ENCODE measurements at regions not wholly inside any gene's neighbourhood (a gene's known extent, or its start where the extent isn't known, plus 50 kb on each side); places are given as distances from the start of the nearest gene placed in this dataset.

- in situ Hi-C loops (cut with HindIII; ENCODE audit: low sequenced_read_pairs) = no loop called here
These were observed 762.9 kb downstream of the LTN1 start for GRCh38 chr21:28229814-28230213.

- in situ Hi-C loops (cut with HindIII; ENCODE audit: low sequenced_read_pairs) = no loop called here
These were observed 764.1 kb downstream of the LTN1 start for GRCh38 chr21:28228636-28228995.

DNA sequence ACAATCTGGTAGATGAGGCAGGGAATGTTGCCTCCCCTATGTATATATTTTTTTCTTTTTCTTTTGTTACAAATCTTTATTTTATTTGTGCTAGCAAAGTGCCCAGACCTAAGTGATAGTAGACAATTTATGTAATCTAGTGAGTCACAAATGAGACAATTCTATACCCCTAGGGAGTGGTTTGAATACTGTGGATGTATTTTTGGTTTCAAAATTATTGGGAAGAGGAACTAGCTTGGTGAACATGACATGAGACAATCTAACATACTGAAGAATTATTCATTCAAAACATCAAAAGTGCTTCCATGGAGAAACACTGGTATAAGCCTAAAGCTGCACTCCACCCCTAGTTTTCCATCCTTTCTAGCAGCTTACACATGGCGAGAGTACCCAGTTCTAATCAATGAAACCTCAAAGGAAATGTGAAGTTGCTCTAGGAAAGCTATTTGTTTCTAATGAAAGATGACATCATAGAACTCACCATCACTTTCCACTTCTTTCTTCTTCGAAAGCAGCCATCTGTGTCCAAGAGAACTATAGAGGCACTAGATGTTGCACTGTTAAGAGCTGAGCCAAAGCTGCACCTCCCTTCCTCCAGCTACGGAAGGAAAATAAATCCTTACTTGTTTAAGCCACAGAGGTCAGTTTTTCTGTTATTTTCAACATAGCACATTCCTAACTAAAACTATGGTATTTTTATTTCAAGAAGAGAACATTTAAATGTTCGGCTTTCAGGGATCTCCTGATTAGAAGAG lies 764.6 kb downstream of the LTN1 start:
- in situ Hi-C loops (cut with HindIII; ENCODE audit: low sequenced_read_pairs) = no loop called here

- in situ Hi-C loops (cut with HindIII; ENCODE audit: low sequenced_read_pairs) = no loop called here
These were observed 766.1 kb downstream of the LTN1 start for GRCh38 chr21:28226563-28226962.

DNA sequence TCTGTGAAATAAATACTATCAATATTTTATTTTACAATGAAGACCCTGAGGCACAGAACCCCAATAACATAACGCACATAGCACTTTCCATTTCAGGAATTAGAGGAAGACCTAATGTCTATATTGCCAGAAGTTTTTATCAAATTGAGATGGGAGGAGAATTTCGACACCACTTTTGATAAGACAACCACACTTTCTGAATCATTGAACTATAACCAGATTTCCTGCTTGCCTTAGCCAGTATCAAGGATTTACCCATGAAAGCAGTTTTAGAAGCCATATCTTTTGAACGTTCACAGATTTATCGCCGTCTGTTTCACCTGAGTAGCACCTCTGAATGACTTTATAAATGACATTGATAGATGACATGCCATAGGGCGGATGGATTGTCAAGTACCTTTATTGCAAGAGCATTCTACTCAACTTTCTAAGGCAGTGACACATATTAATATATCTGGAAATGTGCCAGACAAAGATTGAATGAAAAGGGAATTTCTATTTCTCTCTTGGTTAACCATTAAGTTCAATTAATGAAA lies 768.4 kb downstream of the LTN1 start:
- in situ Hi-C loops (cut with HindIII; ENCODE audit: low sequenced_read_pairs) = no loop called here

- in situ Hi-C loops (cut with HindIII; ENCODE audit: low sequenced_read_pairs) = no loop called here
These were observed 770.7 kb downstream of the LTN1 start for GRCh38 chr21:28221984-28222383.

DNA sequence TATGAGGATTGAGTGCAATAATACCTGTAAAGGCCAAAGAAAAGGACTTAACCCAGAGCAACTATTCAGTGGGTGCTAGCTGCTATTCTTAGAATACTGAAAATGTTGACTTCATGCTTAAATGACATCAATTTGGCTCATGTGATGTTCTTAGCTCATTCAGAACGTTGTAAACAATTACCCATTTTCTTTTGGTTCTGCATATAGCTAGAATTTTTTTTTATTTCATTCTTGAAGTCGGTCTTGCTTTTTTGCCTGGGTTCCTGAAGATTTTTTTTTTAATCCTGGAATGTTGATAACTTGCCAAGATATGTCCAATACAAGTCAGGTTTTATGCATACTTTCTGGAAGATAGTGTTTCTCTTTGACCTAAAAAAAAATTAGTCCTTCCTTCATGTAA lies 772.0 kb downstream of the LTN1 start:
- in situ Hi-C loops (cut with HindIII; ENCODE audit: low sequenced_read_pairs) = no loop called here

GRCh38 chr21:28216976-28217523 lies 775.6 kb downstream of the LTN1 start:
- in situ Hi-C loops (cut with HindIII; ENCODE audit: low sequenced_read_pairs) = no loop called here

DNA sequence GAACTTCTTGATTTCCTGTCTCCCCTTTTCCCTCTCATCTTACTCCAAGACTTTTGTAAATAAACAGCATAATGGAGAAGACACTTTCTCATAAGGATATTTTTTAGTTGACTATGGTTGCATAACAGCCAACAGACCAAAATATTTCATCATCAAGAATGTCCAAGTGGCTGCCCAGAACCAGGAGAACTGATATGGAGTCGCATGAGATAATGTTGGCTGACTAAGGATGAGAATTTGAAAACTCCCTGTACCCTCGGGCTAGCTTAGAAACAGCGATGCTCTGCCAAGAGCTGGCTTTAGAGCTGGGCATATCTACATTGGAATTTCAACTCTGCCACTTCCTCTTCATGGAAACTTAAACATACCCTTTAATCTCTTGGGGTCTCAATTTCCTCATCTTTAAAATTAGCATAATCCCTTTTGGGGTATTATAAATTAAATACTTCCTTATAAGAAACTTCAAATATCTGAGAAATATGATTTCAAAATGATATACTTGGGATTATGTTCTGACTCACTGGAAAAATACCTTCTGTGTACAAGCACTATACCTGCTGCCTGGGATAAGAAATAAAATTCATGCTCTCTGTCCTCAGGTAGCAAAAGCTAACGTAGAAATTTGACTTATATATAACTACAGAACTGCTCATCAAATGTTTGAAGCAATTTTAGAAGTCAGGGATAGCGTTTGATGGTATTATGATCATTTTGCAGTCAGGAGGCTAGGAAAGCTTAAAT lies 777.3 kb downstream of the LTN1 start:
- in situ Hi-C loops (cut with HindIII; ENCODE audit: low sequenced_read_pairs) = no loop called here

GRCh38 chr21:28214786-28215185 lies 777.9 kb downstream of the LTN1 start:
- in situ Hi-C loops (cut with HindIII; ENCODE audit: low sequenced_read_pairs) = no loop called here

DNA sequence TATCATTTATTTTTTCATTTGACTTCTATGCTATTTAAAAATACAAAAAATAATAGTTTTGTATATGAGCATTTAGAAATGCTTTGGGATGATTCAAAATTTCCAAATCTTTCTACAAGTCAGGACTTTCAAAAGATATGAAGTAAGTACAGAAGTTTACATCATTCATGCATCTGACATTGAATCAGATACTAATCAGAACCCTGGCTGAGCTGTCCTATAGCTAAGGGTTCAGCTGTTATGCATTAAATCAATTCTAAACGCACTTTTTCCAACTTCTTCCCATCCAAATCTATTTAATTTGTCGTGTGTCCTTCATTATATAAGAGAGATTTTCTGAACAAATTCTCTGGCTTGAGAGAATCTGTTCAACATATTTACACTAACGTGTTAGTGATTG lies 779.4 kb downstream of the LTN1 start:
- in situ Hi-C loops (cut with HindIII; ENCODE audit: low sequenced_read_pairs) = no loop called here

- in situ Hi-C loops (cut with HindIII; ENCODE audit: low sequenced_read_pairs) = no loop called here
These were observed 780.6 kb downstream of the LTN1 start for GRCh38 chr21:28212061-28212460.

- in situ Hi-C loops (cut with HindIII; ENCODE audit: low sequenced_read_pairs) = no loop called here
These were observed 785.1 kb downstream of the LTN1 start for GRCh38 chr21:28207436-28208173.

DNA sequence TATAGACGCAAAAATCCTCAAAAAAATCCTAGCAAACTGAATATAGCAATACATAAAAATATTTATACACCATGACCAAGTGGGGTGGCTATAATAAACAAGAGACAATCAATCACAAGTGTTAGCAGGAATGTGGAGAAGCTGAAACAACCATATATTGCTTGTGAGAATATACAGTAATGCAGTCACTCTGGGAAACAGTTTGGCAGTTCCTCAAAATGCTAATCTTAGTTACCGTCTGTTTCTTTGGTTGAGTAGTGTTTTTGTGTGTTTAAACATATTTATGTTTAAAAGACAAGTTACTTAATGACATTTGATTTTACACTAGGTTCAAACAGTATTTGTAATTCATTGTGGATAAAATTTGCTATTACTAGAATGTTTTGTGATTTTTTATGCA lies 792.0 kb downstream of the LTN1 start:
- in situ Hi-C loops (cut with HindIII; ENCODE audit: low sequenced_read_pairs) = no loop called here

- in situ Hi-C loops (cut with HindIII; ENCODE audit: low sequenced_read_pairs) = no loop called here
These were observed 795.7 kb downstream of the LTN1 start for GRCh38 chr21:28196981-28197380.

DNA sequence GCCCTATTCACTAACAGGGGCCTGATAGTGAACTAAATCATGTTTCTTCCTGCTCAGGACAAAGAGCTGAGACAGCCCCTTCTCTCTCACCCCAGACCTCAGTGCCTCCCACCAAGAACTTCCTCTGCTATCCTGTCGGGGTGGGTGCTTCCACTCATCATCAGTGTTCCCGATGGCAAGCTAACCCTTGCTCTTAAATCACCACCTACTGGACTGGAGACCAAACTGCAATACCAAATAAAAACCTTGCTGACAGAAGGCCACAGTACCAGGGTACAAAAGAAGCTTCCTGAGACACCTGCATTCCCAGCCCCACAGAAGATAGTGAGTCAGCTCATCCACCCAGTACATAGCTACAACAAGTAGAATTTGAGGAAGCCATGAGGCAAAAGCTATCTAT lies 799.5 kb downstream of the LTN1 start:
- in situ Hi-C loops (cut with HindIII; ENCODE audit: low sequenced_read_pairs) = no loop called here

- in situ Hi-C loops (cut with HindIII; ENCODE audit: low sequenced_read_pairs) = no loop called here
These were observed 806.1 kb downstream of the LTN1 start for GRCh38 chr21:28186604-28187003.

GRCh38 chr21:28181730-28182129 lies 810.9 kb downstream of the LTN1 start:
- in situ Hi-C loops (cut with HindIII; ENCODE audit: low sequenced_read_pairs) = no loop called here

GRCh38 chr21:28179136-28179535 lies 813.5 kb downstream of the LTN1 start:
- in situ Hi-C loops (cut with HindIII; ENCODE audit: low sequenced_read_pairs) = no loop called here

DNA sequence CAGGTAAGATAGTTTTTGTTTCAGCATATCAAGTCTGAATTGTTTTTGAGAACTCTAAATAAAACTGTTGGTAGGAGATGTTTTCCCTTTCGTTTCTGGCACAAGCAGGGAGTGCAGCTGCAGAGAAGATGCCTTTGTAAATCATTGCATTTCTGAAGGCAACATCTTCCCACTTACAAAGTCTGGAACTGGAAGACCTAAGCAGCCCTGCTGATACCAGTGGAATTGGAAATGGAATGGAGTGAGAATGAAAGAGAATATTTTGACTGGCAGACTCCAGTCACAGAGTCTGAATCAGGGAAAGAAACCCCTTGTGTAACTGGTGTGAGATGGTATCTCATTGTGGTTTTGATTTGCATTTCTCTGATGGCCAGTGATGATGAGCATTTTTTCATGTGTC lies 815.6 kb downstream of the LTN1 start:
- in situ Hi-C loops (cut with HindIII; ENCODE audit: low sequenced_read_pairs) = no loop called here

- in situ Hi-C loops (cut with HindIII; ENCODE audit: low sequenced_read_pairs) = no loop called here
These were observed 818.0 kb downstream of the LTN1 start for GRCh38 chr21:28174701-28175100.

Data from DLD1 (cell line).